ENCODE measurements at regions not wholly inside any gene's neighbourhood (a gene's known extent, or its start where the extent isn't known, plus 50 kb on each side); places are given as distances from the start of the nearest gene placed in this dataset.

GRCh38 chr3:16118396-16118795 lies 56.1 kb upstream of the GALNT15 start:
- TF ChIP-seq MYC (IDR thresholded peaks at IDR 0.05; ENCODE audit: low read depth, low read length) (no peak), CTCF (IDR thresholded peaks at IDR 0.05; ENCODE audit: extremely low read depth in 1 of 2, insufficient read depth in 1 of 2, low read depth in 1 of 2, low read length in 2 of 2) (no peak), FOS (IDR thresholded peaks at IDR 0.05; ENCODE audit: borderline replicate concordance, insufficient read depth, low read length) (no peak), POLR2A (IDR thresholded peaks at IDR 0.05; ENCODE audit: low read depth, low read length) (no peak), MAX (IDR thresholded peaks at IDR 0.05; ENCODE audit: insufficient read depth, insufficient read length) (no peak), EZH2 (IDR thresholded peaks at IDR 0.05; ENCODE audit: borderline replicate concordance, low read depth, low read length, severe bottlenecking) (no peak), JUN (IDR thresholded peaks at IDR 0.05; ENCODE audit: borderline replicate concordance, insufficient read depth, insufficient read length, low read depth) (no peak), POLR2AphosphoS5 (IDR thresholded peaks at IDR 0.05; ENCODE audit: insufficient read depth, low read depth, low read length) (no peak), GATA2 (IDR thresholded peaks at IDR 0.05; ENCODE audit: insufficient read depth, insufficient read length, low read depth, low read length) (no peak)

Measured in endothelial cell of umbilical vein (primary cell).